NCI-H226 (cell line): ENCODE measurements at regions not wholly inside any gene's neighbourhood (a gene's known extent, or its start where the extent isn't known, plus 50 kb on each side); places are given as distances from the start of the nearest gene placed in this dataset.

Experiments
- DNase-seq: peaks from one replicate; pipeline ENCODE4 v3.0.0-alpha.2; 2015

DNA sequence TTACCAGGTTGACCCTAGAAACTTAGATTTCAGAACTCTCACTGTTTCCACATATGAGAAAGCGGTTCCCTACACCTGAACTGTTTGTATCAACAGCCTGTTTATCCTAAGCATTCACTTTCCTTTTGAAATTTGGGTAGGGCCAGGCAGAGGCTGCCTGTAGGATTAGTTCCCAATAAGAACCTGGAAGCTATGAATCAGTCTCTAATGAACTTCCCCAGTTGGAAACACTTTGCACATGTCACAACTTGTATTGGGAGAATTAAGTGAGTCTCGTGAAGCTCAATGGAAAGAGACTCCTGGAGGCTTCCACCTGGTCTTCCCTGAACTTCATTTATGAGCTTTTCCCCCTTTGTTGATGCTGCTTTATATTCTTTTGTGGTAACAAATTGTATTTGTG, 486.6 kb upstream of the HS6ST1 start:
- DNase-seq: no peak

DNA sequence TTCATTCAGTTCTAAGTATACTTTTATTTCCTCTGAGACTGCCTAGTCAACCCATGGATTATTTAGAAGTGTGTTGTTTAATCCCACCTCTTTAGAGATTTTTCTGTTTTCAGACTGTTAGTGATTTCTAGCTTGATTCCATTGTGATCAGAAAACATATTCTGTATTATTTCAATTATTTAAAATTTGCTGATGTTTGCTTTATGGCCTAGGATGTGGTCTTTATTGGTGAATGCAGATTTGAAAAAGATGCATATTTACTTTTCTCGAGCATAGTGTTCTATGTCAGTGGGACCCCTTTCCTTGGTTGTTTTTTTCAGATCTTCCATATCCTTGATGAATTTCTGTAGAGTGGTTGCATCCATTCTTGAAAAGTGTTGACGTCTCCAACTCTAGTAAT, 487.2 kb upstream of the HS6ST1 start:
- DNase-seq: no peak

DNA sequence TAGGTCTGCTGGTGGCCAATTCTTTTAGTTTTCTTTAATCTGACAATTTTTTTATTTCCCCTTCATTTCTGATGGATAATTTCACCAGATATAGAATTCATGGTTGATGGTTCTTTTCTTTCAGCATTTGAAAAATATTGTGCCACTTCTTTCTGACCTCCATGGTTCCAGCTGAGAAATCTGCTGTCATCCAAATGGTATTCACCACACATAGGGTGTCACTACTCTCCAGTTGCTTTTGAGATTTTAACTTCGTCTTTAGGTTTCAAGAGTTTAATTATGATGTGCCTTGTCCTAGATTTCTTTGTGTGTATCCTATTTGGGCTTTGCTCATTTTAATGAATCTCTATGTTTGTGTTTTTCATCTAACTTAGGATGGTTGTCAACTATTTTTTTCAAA, 488.6 kb upstream of the HS6ST1 start:
- no peak for DNase-seq

DNA sequence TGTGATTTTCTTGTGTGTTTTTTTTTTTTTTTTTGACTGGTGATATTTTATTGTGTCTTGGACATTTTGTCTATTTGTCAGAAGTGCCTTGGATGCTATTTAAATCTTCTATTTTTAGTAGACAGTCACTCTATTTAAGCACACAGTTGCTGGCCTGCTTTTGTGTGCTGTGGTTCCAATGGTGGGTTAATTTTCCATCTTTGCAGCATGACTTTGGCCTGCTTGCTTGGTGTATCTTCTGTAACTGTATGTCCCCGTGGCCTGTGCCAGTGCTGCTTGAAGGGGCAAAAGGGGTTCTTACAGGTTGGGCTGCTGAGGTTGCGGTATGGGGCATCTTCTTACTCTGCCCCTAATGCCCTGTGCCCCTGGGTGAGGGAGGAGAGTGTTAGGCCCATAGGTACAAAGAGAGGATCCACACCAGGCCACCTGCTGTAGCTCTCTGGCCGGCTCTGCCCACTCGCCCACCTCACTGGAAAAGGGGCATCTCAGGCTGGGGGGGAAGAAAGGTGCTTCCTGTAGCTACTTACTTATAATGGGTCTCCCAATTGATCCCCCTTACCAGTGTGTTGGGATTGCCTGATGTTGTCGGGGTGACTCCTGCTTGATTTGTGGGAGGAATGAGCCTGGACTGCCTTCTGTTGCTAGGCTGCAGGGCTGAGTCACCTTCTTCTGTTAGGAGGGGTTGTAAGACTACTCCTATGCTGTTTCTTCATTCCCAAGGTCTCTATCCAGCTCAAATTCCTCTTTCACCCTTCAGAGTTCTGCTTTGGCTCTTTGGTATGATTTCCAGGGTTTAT, 490.0 kb upstream of the HS6ST1 start:
- peak; percentile 40 for DNase-seq

DNA sequence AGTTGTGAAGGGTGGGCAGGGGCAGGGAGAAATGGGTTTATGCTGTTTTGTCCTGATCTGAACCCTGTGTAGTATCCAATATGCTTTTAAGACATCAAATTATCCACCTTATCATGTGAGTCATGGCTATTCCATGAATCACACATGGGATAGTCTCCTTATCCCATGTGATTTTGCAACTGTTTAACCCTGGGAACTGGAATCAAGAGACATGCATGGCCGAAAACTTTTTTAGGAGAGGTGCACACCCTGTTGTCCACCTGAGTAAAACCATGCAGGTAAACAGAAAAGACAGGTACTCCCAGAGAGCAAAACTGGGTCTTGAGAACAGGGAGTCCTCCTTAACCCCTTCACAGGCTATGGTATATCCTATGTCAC, 490.6 kb upstream of the HS6ST1 start:
- DNase-seq: peak; percentile 24

DNA sequence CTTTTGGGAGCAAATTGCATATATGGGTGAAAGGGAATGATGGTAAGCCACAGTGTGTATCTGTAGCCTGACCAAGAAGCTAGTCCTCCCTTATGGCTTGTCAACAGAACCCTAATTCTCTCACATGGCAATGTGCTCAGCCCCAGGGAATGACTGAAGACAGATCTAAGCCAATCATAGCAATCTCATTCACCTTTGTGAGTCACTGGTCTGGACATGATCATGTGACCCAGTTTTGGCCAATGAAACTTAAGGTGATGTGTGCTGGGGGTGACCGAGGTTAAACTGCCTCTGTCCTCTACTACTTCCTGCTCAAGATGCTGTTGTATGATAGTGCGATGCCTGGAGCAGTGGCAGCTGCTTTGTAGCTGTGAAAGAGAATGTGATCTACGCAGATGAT, 491.2 kb upstream of the HS6ST1 start:
- no peak for DNase-seq

DNA sequence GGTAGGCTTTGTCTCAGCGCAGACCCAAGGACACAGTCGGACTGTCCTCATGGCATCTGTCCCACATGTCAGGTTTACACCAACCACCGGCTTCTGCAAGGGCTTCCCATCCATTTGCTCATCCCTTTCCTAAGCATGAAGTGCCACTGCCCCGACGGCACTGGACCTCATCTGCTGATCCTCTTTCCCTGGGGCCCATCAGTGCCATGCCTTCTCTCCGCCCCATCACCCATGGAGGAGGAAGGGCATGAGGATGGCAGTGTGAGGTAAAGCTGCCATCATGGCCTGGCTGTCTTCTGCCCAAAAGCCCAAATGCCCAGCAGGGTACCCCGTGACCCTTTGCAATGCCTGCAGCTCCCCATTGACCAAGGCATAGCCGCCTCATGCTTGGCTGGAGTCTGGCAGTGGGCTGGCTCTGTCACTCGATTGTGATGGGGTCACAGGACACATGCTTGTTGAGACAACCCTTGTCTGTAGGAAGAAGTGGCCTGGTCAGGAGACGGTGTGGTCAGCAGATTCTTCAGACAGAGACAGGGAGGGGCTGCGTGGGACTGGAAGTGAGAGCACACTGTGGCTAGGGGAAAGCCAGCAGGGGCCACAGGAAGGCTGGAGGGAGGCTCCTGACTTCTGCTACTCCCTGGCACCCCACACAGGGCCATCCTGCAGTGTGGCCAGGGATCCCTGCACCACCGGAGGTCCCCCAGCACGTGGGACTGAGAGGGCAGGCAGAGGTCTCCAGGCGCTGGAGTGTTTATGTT, 493.7 kb upstream of the HS6ST1 start:
- no peak for DNase-seq

DNA sequence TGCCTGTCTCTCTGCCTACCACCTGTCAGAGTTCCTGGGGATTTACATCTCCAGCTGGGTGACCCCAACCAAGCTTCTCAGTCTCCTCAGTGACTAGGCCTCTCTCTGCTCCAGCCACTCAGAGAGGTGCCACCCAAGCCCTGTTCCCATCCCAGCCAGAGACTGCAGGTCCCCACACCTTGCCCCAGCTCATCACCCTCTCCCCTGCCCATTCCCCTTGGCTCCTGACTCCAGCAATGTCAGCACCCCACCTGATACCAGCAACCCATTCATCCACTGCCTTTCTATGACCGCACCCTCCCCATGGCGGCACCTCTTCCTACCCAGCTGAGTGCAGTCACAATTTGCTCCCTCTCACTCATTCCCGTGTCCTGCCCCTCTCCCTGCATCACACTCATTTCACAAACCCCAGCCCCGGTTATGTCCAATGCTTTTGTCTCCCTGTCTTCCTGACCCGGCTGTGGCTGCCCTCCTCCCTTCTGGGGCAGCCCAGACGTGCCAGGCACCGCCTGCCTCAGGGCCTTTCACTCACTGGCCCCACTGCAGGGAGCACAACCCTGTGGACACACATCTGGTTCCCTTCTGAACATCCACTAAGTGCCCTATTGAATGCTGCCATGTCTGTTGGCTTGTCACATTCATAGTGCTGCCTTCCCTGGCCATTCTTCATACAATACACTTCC, 494.8 kb upstream of the HS6ST1 start:
- DNase-seq: no peak

DNA sequence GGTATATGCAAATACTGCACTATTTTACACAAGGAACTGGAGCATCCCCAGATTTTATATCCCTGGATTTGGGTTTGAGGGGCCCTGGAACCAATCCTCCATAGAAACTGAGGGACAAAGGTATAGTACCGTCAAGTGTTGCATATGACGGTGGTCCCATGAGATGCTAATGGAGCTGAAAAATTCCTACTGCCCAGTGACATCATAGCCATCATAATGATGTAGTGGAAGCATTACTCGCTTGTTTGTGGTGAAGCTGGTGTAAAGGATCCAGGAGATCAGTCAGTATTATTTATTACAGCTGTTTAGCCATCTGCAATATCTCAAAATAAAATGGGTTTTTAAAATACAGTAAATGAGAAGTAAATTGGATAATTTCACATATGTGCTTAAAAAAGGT, 496.6 kb upstream of the HS6ST1 start:
- no peak for DNase-seq

DNA sequence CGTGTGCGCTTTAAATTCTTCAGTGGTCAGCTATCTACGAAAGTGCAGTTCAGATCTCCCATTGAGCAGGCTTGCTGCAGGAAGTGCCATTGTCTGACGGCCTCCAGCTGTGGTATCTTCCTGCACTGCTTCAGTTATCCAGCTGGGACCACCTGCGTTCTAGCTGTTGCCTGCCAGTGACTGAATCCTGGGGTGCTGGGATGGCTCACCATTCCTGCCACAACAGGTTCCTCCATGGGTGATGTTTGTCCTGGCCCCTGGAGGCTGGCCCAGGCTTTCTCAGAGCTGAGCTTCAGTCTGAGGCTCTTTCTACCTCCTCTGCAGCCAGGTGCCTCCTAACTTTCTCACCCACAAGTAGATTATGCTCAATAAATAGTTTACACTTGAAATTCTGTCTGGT, 498.5 kb upstream of the HS6ST1 start:
- DNase-seq: no peak

DNA sequence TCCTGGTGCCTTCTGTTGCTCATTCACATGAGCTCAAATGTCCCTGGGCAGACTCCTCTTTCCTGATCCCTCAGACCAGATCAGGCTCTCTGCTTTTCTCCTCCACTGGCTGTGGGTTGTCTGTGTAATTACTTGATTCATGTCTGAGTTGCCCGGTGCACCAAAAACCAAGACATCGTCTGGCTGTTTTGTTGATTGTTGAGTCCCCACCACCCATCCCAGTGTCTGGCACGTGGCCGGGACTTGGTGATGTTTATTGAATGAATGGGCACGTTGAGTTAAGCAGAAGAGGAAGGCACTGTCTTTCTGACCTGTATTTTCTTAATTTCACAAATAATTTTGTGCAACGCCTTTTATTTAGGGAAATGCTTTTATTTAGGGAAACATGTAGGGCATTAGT, 499.1 kb upstream of the HS6ST1 start:
- no peak for DNase-seq

DNA sequence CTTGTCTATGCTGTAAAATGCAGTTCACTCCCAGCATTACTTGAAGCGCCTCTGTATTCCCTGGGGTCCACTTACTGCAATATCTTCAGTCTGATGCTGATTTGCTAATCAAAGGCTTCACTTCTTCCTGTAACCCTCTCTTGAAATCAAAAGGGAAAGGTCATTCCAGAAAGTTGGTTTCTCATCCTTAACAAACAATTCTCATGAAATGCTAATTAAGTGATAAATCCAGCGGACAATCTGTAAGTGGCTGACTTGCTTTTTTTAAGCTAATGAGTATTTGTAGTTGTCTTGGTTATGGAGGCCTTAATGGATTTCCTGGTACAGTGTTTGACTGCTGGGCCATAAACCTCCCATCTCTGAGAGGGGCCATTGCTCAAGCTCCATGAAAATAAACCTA, 499.6 kb upstream of the HS6ST1 start:
- DNase-seq: no peak

DNA sequence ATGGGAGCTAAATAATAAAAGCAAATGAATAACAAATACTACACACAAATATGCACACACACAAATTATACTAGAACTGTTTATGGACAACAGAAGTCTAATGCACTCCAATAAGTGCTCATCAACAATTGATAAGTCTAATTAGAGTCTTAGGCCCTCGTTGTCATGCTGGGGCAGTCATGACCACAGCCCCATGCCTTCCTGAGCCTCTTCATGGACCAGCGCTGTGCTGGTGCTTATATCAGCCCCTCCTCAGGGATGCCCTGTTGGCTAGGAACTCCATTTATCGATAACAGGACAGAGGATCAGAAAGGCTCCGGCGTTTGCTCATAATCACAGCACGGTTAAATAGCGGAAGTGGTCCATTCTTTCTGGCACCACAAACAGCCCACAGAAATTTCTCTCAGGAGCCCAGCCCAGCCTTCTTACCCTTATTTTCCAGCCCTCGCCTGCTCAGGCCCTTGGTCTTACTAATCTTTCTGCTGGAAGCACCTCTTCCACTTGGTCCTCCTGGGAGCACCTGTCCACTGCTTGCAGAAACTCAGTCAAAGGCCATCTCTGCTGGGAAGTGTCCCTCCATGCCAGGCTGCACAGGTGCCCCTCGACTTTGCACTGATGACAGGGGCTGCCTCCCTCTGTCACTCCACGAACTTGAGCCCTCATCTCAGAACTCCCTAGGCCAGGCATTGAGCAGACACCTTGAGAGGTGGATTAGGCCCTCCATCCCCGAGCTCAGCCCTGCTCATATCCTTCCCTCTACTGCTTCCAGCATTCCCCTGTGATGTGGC, 500.2 kb upstream of the HS6ST1 start:
- DNase-seq: no peak

DNA sequence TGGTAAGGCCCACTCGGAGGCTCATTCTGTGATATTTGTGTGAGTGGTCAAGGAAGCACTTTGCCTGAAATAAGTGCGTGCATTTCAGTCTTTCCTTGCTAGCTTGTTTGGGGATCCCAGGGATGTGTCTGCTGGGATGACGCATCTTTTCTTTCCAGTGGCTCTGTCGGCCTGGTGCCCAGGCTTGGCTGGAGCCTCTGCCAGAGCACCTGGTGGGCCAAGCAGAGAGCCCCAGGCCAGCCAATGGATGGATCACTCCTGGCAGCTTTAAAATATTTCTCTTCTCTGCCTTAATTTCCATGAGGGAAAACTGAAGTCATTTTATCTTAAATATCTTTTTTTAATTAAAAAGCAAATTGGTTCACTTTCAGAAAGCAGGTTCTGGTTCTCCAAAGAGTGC, 501.8 kb upstream of the HS6ST1 start:
- no peak for DNase-seq

DNA sequence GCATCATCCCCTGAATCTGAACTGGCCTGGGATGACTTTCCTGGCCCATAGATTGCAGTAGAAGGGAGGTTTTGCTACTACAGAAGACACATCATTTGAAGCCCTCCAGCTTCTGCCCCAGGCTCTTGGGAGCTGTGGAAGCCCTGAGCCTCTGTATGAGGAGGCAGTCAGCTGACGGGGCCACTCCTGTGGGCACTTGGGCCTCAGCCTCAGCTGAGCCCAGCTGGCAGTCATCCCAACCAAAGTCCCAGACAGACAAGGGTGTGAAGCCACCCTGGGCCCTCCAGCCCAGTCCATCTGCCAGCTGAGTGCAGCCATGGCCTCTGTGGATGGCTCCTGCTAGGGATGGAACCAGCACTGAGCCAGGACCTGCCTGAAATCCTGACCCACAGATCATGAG, 502.3 kb upstream of the HS6ST1 start:
- no peak for DNase-seq

DNA sequence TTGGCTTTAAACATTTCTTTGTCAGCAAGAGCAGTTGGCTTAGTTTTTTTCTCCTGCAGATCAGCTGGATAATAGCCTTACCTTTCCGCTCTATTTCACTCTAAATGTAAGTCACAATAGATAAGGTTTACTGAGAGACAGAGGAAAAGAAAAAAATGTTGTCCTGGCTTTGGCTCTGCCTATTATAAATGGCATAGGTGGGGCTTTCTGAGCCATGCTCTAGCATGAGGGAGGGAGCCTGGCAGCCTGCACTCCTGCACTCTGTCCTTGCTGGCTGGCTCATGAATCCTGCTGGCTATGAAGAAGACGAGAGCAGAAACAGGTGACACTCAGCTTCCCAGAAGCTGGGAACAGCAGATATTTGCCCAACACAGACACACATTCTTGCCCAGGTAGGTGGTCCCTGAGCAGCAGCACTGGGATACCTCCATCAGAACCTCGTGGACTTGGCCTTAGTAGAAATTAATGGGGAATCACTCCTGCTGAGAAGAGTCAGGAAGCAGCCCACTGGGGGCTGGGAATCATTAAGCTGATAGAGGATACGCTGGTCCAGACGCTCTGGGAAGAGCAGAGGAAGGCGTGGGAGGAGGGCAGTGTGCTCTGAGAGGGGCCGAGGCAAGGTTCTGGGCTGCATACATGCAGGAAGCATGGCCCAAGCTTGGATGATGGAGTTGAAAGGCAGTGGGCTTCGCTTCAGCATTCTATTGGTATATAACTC, 514.4 kb upstream of the HS6ST1 start:
- DNase-seq: no peak

DNA sequence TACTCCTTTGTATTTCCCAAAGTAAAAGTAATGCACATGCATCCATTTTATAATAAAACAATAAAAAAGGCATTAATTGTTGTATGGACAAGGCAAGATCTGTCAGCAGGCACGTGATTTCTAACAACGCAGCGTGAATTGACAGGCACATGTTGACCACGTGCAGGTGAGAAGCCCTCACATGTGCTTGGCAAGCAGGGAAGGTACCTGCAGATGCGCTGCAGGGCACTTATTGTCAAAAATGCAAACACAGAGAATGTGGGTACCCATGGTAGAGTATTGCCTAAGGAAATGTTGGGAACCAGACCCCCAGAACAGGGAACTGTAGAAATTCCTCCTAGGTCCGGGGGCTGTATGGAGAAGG, 515.0 kb upstream of the HS6ST1 start:
- no peak for DNase-seq

DNA sequence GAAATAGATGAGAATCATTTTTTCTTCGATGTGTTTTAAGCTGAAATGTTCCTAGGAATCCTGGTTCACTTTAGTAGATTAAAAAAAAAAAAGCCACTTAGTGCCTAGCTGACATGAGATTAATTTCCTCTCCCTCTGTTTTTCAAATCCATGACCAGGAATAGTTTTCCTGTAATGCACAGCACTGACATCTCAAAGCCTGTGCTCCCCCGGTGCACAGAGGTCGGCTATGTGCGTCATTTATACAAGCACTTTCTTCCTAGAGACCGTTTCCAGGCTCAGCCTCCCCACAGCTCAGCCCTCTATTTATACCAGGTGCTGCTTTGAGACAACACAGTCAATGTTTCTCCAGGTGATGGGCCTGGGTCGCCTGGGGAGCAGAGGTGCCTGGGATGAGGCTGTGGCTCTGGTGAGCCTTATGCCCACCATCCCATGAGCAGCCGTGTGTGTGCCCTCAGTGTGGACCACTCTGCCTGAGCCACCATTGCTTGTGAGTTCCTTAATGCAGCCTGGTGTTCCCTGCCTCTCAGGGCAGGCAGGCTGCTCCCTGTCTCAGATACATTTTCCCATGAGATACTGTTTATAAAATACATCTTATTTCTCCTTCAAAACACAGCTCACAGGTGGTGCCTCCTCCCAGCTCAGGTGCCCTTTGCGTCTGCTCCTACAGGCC, 515.7 kb upstream of the HS6ST1 start:
- no peak for DNase-seq

DNA sequence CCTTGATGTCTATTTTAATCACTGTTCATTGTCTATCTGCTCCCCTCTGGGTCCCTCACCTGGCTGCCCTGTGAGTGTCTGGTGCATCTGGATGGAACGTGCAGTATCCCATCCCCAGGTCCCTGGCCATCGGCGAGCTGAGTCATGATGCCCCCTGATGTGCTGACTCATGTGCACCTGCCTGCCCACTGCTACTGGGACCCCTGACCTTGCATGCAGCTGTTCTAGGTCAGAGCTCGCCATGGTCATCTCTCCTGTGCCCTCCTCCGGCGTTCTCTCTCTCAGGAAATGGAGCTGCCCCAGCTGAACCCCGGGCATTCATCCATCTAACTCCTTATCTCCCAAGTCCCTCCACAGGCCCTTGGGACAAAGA, 516.2 kb upstream of the HS6ST1 start:
- no peak for DNase-seq

DNA sequence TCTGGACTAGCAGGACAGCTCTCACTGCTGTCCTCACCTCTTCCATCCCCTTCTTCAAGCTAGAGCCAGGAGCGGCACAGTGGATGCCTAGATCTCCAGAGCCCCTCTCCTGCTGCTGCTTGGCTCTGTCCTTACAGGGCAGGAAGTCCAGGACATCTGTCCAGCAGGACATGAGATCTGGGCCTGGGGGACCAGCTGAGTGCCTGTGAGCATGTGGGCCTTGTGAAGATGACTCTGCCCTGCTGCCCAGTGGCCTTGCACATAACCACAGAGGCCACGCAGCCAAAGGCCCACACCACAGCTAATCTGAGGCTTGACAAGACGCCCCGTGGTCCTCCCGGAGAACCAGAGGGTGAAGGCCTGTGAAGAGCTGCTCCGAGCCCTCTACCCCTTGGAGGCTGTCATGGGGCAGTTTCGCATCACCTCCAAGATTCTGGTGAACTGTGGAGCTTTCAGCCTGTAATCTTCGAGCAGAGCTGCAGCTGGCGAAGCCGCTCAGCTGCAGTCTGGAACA, 516.7 kb upstream of the HS6ST1 start:
- no peak for DNase-seq

DNA sequence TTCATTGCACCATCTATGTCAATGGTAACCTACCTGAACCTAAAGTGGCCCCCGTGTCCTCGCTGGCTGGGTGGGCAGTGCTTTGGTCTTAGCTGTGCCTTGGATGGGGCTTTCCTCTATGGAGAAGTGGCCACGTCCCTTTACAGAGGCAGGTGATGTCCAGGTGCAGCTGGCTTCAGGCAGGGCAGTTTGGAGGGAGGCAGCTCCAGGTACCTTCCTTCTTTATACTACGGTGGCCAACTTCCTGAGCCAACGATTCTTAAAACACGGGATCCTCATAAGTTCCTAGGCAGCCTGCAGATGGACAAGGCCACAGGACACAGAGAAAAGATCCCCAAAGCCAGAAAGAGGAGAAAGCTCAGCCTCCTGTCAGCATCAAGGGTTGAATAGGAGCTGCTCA, 517.3 kb upstream of the HS6ST1 start:
- no peak for DNase-seq

DNA sequence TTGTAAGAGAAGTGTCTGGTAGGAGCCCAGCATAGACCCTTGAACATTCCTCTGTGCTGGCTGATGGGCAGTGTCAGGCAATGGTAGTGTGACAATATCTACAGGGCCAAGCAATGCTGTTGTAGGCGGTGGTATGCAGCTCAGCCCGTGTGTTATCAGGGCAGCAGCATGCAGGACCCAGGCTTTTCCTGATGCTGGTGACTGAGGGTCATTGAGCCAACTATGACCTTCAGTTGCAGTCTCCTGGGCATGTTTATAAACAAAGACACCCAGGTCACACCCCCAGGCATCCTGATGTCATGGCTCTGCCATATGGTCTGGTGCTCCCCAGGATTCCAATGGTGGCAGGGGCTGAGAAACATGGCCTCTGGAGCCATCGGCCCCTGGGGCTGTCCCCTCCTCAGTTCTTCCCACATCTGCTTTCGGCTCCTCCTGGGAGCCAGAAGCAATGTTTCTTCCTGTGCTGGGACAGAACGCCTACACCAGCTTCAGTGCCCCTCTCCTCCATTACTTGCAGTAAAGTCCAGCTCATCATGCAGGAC, 518.0 kb upstream of the HS6ST1 start:
- DNase-seq: no peak
